ENCODE measurements at regions not wholly inside any gene's neighbourhood (a gene's known extent, or its start where the extent isn't known, plus 50 kb on each side); places are given as distances from the start of the nearest gene placed in this dataset.

DNA sequence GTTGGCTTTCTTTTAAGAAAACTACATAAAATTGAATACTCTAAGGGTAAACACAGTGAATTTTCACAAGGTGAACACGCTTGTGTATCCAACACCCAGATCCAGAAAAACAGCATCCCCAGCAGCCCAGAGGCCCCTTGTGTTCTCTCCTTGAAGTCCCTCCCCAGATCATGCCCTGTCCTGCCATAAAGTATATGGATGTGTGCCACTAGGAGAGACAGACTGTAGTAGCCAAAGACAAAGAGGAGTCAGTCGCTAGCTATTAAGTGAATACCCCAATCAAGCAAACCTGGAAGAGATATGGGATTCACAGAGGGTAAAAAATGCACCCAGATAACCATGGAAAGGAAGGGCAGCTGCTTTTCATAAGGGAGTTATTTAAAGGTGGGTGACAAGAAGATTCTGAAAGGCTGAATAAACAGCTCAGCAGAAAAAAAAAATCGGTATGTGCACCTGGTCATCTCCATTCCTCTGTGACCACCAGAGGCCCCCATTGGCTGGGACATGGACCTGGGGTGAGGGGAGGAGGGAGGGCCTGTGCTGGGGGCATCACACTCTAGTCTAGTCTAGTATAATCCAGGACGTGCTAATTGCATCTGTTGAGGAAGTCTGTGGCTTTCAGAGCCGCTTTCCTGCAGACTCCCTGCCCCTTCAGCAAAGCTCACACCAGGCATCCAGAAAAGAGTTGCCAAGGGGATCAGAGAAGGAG is 167.3 kb upstream of the NDN start:
- POLR2A ChIA-PET: interaction anchor here (1.0 kb wide), 1 partner anchor 168 kb away, joined by 3 read pairs; no protein-coding TSS in a partner anchor
- Mint-ChIP-seq H3K27me3 (ENCODE audit: low read depth) (peaks cover 10% of the 10 kb centered on the region), H3K4me3 (no peak overlapping the region), H3K4me1 (peaks cover 30% of the 10 kb centered on the region), H3K36me3 (peaks cover 18% of the 10 kb centered on the region), H3K9me3 (peaks cover 28% of the 10 kb centered on the region), H3K27ac (no peak overlapping the region; the same call in 1 of the 2 replicates)
- TF ChIP-seq, protein P1, sequence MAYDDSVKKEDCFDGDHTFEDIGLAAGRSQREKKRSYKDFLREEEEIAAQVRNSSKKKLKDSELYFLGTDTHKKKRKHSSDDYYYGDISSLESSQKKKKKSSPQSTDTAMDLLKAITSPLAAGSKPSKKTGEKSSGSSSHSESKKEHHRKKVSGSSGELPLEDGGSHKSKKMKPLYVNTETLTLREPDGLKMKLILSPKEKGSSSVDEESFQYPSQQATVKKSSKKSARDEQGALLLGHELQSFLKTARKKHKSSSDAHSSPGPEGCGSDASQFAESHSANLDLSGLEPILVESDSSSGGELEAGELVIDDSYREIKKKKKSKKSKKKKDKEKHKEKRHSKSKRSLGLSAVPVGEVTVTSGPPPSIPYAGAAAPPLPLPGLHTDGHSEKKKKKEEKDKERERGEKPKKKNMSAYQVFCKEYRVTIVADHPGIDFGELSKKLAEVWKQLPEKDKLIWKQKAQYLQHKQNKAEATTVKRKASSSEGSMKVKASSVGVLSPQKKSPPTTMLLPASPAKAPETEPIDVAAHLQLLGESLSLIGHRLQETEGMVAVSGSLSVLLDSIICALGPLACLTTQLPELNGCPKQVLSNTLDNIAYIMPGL (CRISPR knock-in tag; IDR thresholded peaks at IDR 0.05): no peak
- TF ChIP-seq RELA (CRISPR knock-in tag; IDR thresholded peaks at IDR 0.05; ENCODE audit: borderline replicate concordance): no peak
- TF ChIP-seq ESRRA (CRISPR knock-in tag; IDR thresholded peaks at IDR 0.05; ENCODE audit: borderline replicate concordance): no peak
- TF ChIP-seq, protein P2, sequence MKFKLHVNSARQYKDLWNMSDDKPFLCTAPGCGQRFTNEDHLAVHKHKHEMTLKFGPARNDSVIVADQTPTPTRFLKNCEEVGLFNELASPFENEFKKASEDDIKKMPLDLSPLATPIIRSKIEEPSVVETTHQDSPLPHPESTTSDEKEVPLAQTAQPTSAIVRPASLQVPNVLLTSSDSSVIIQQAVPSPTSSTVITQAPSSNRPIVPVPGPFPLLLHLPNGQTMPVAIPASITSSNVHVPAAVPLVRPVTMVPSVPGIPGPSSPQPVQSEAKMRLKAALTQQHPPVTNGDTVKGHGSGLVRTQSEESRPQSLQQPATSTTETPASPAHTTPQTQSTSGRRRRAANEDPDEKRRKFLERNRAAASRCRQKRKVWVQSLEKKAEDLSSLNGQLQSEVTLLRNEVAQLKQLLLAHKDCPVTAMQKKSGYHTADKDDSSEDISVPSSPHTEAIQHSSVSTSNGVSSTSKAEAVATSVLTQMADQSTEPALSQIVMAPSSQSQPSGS (CRISPR knock-in tag; IDR thresholded peaks at IDR 0.05; ENCODE audit: borderline replicate concordance, low read depth): no peak
- no peak for TF ChIP-seq SMAD3 (CRISPR knock-in tag; IDR thresholded peaks at IDR 0.05; ENCODE audit: borderline replicate concordance)
- no peak for TF ChIP-seq ATF1 (CRISPR knock-in tag; IDR thresholded peaks at IDR 0.05)
- no peak for TF ChIP-seq NR3C1 (CRISPR knock-in tag; conservative IDR thresholded peaks at IDR 0.05; ENCODE audit: low read depth)
- TF ChIP-seq NR1H2 (CRISPR knock-in tag; IDR thresholded peaks at IDR 0.05): no peak
- no peak for TF ChIP-seq RORB (CRISPR knock-in tag; IDR thresholded peaks at IDR 0.05)
- TF ChIP-seq EMX1 (CRISPR knock-in tag; IDR thresholded peaks at IDR 0.05): no peak
- TF ChIP-seq, protein P3, sequence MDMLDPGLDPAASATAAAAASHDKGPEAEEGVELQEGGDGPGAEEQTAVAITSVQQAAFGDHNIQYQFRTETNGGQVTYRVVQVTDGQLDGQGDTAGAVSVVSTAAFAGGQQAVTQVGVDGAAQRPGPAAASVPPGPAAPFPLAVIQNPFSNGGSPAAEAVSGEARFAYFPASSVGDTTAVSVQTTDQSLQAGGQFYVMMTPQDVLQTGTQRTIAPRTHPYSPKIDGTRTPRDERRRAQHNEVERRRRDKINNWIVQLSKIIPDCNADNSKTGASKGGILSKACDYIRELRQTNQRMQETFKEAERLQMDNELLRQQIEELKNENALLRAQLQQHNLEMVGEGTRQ (CRISPR knock-in tag; IDR thresholded peaks at IDR 0.05): no peak
- no peak for TF ChIP-seq ZNF416 (CRISPR knock-in tag; IDR thresholded peaks at IDR 0.05)
- no peak for TF ChIP-seq ZNF263 (CRISPR knock-in tag; IDR thresholded peaks at IDR 0.05; ENCODE audit: low read depth)
- TF ChIP-seq ZNF671 (CRISPR knock-in tag; IDR thresholded peaks at IDR 0.05): no peak
- TF ChIP-seq SP1 (CRISPR knock-in tag; conservative IDR thresholded peaks at IDR 0.05): no peak
- TF ChIP-seq SOX15 (CRISPR knock-in tag; IDR thresholded peaks at IDR 0.05): no peak
- no peak for TF ChIP-seq GRHL2 (CRISPR knock-in tag; IDR thresholded peaks at IDR 0.05; ENCODE audit: insufficient replicate concordance, severe bottlenecking)
- CTCF ChIA-PET: interaction anchor here (0.9 to 1.5 kb wide), 4 partner anchors 12 to 209 kb away, joined by 3 to 7 read pairs (median 4); partner anchors contain the start of gene MAGEL2
- no peak for DNase-seq (ENCODE audit: low spot score)
- peak; percentile 71 for ATAC-seq

DNA sequence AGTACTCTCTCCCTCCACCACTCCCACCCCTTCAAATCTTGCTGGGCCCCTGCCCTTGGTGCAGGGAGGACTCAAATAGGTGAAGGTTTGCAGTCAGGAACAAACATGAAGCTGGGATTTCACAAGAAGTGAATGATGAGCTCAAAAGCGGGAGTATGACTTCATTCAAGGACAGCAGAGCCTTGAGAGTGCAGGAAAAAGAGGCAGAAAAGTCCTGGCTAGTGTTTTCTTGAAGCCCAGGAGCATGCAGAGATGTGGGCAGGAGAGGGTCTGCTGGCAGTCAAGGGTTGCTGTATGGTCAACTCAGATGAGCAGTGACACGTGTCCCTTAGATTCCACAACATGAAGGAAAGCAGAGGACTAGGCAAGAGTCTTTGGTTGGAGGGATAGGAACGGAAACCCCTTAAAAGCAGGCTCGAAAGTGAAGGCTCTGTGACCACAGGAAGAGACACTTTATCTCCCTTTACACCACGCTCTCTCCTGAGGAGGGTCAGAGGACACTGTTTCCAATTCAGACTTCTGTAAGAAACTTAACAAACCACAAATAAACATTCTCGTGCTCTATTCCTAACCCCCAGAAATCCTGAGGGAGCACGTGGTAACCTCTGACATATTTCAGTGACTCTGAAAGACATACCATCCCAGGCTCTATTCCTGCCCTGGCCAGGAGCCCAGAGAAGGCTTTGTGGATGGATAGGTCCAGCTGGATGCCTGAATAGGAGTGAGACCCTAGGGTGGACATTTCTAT is 168.0 kb upstream of the NDN start:
- ChIA-PET CTCF (interaction anchor here (1.5 kb wide), 2 partner anchors 11 to 32 kb away, joined by 3 to 7 read pairs; no protein-coding TSS in a partner anchor), POLR2A (interaction anchor here (1.0 kb wide), 1 partner anchor 169 kb away, joined by 3 read pairs; no protein-coding TSS in a partner anchor)
- Mint-ChIP-seq H3K4me1 (peaks cover 37% of the 10 kb centered on the region), H3K9me3 (peaks cover 27% of the 10 kb centered on the region), H3K4me3 (no peak overlapping the region), H3K36me3 (peaks cover 21% of the 10 kb centered on the region), H3K27ac (no peak overlapping the region; the same call in 1 of the 2 replicates), H3K27me3 (ENCODE audit: low read depth) (peaks cover 10% of the 10 kb centered on the region)
- no peak for DNase-seq (ENCODE audit: low spot score)
- no peak for ATAC-seq
- TF ChIP-seq, protein P4, sequence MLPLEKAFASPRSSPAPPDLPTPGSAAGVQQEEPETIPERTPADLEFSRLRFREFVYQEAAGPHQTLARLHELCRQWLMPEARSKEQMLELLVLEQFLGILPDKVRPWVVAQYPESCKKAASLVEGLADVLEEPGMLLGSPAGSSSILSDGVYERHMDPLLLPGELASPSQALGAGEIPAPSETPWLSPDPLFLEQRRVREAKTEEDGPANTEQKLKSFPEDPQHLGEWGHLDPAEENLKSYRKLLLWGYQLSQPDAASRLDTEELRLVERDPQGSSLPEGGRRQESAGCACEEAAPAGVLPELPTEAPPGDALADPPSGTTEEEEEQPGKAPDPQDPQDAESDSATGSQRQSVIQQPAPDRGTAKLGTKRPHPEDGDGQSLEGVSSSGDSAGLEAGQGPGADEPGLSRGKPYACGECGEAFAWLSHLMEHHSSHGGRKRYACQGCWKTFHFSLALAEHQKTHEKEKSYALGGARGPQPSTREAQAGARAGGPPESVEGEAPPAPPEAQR (CRISPR knock-in tag; IDR thresholded peaks at IDR 0.05): no peak
- TF ChIP-seq ZNF423 (CRISPR knock-in tag; IDR thresholded peaks at IDR 0.05) (no peak), TP53 (CRISPR knock-in tag; IDR thresholded peaks at IDR 0.05) (no peak), TCF7 (CRISPR knock-in tag; IDR thresholded peaks at IDR 0.05; ENCODE audit: low read depth) (no peak), ZNF263 (CRISPR knock-in tag; IDR thresholded peaks at IDR 0.05; ENCODE audit: low read depth) (no peak), FOXK1 (CRISPR knock-in tag; IDR thresholded peaks at IDR 0.05) (no peak), RELA (CRISPR knock-in tag; IDR thresholded peaks at IDR 0.05; ENCODE audit: borderline replicate concordance) (no peak)
- TF ChIP-seq, protein P5, sequence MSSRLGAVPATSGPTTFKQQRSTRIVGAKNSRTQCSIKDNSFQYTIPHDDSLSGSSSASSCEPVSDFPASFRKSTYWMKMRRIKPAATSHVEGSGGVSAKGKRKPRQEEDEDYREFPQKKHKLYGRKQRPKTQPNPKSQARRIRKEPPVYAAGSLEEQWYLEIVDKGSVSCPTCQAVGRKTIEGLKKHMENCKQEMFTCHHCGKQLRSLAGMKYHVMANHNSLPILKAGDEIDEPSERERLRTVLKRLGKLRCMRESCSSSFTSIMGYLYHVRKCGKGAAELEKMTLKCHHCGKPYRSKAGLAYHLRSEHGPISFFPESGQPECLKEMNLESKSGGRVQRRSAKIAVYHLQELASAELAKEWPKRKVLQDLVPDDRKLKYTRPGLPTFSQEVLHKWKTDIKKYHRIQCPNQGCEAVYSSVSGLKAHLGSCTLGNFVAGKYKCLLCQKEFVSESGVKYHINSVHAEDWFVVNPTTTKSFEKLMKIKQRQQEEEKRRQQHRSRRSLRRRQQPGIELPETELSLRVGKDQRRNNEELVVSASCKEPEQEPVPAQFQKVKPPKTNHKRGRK (CRISPR knock-in tag; IDR thresholded peaks at IDR 0.05; ENCODE audit: borderline replicate concordance): no peak
- TF ChIP-seq, protein P6, sequence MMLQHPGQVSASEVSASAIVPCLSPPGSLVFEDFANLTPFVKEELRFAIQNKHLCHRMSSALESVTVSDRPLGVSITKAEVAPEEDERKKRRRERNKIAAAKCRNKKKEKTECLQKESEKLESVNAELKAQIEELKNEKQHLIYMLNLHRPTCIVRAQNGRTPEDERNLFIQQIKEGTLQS (CRISPR knock-in tag; conservative IDR thresholded peaks at IDR 0.05): no peak
- TF ChIP-seq, protein P2 (CRISPR knock-in tag; IDR thresholded peaks at IDR 0.05; ENCODE audit: borderline replicate concordance, low read depth): no peak
